IMR-90 (cell line): ENCODE measurements at regions not wholly inside any gene's neighbourhood (a gene's known extent, or its start where the extent isn't known, plus 50 kb on each side); places are given as distances from the start of the nearest gene placed in this dataset.

Experiments
- BHLHE40 ChIP-seq: fragments of 150-350 bp; IDR thresholded peaks from 2 replicates; pipeline ENCODE4 v1.6.1; 2016; ENCODE audit warnings: mild to moderate bottlenecking, low read depth, low read length
- CEBPB ChIP-seq: IDR thresholded peaks from 2 replicates; pipeline ENCODE4 v1.6.1; 2012; ENCODE audit warnings: low read depth, low read length, improper control_type of control experiment
- ELK1 ChIP-seq: fragments of 150-350 bp; IDR thresholded peaks from 2 replicates; pipeline ENCODE4 v1.6.1; 2016; ENCODE audit warnings: low read depth, mild to moderate bottlenecking, low read length, moderate library complexity, borderline replicate concordance
- POLR2A ChIP-seq: IDR thresholded peaks from 2 replicates; pipeline ENCODE4 v1.6.1; 2012; ENCODE audit warnings: mild to moderate bottlenecking, low read depth, low read length
- RAD21 ChIP-seq: IDR thresholded peaks from 2 replicates; pipeline ENCODE4 v1.6.1; 2012; ENCODE audit warnings: low read length, improper control_type of control experiment
- TF ChIP-seq, protein P1 (sequence below): conservative IDR thresholded peaks from 2 replicates; pipeline ENCODE4 v1.5.1; 2012; ENCODE audit warnings: mild to moderate bottlenecking, low read depth, low read length, improper control_type of control experiment

GRCh38 chr16:10323528-10323869 lies 62.4 kb upstream of the ATF7IP2 start:
- TF ChIP-seq CEBPB (no peak), POLR2A (no peak), BHLHE40 (no peak), RAD21 (no peak), ELK1 (no peak)
- TF ChIP-seq, protein P1, sequence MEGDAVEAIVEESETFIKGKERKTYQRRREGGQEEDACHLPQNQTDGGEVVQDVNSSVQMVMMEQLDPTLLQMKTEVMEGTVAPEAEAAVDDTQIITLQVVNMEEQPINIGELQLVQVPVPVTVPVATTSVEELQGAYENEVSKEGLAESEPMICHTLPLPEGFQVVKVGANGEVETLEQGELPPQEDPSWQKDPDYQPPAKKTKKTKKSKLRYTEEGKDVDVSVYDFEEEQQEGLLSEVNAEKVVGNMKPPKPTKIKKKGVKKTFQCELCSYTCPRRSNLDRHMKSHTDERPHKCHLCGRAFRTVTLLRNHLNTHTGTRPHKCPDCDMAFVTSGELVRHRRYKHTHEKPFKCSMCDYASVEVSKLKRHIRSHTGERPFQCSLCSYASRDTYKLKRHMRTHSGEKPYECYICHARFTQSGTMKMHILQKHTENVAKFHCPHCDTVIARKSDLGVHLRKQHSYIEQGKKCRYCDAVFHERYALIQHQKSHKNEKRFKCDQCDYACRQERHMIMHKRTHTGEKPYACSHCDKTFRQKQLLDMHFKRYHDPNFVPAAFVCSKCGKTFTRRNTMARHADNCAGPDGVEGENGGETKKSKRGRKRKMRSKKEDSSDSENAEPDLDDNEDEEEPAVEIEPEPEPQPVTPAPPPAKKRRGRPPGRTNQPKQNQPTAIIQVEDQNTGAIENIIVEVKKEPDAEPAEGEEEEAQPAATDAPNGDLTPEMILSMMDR, result no peak
